H1 (cell line): ENCODE measurements at regions not wholly inside any gene's neighbourhood (a gene's known extent, or its start where the extent isn't known, plus 50 kb on each side); places are given as distances from the start of the nearest gene placed in this dataset.

ENCODE experiments used
- CHD7 ChIP-seq: fragments of 300-600 bp; sonication (generic); IDR thresholded peaks from 2 replicates; pipeline ENCODE4 v1.7.1; 2012; ENCODE audit warnings: low read length, moderate library complexity, mild to moderate bottlenecking, inconsistent platforms; ENCODE audit not compliant: insufficient replicate concordance

- TF ChIP-seq CHD7, result no peak
These were observed 112.9 kb upstream of the WARS2 start (continued) for GRCh38 chr1:119253366-119253765.
